B cell (primary cell): ENCODE measurements at regions not wholly inside any gene's neighbourhood (a gene's known extent, or its start where the extent isn't known, plus 50 kb on each side); places are given as distances from the start of the nearest gene placed in this dataset.

Source experiments
- ATAC-seq: fragments of 200-7000 bp; cut with Tn5 transposase; one replicate; pipeline ENCODE4 v1.10.0; 2021; ENCODE audit warnings: low read depth, mild to moderate bottlenecking, moderate number of reproducible peaks, moderate library complexity
- CTCF ChIA-PET: fragments of 350-600 bp; sonication (Branson Sonifier 250); formaldehyde crosslinking; loops from one replicate; lab custom pipeline; 2021; ENCODE audit warnings: antibody characterized with exemption, inconsistent platforms; lab: Charles Lee
- POLR2A ChIA-PET: fragments of 350-600 bp; sonication (Branson Sonifier 250); formaldehyde crosslinking; loops from one replicate; lab custom pipeline; 2021; ENCODE audit warnings: antibody characterized with exemption; lab: Charles Lee
- DNase-seq: peaks from one replicate; pipeline ENCODE4 v3.0.0; 2013
- H2AFZ ChIP-seq: 2 replicates; pipeline ENCODE4 v1.6.1; 2012; ENCODE audit warnings: mild to moderate bottlenecking, low read depth, low read length; ENCODE audit not compliant: insufficient read depth, poor library complexity, severe bottlenecking
- H3K27ac ChIP-seq, 2 donors: 1 replicate in 1 of 2; 2 replicates in 1 of 2; pipeline ENCODE4 v1.5.1; 2012 to 2013; ENCODE audit warnings: low read length in 2 of 2, mild to moderate bottlenecking in 2 of 2, moderate library complexity in 1 of 2
- H3K27me3 ChIP-seq, 4 experiments: fragments of 200-600 bp in 1 of 4; sonication (generic) in 1 of 4; replicated peaks in 1 of 4; 1 replicate in 2 of 4; 2 replicates in 2 of 4; pipeline versions ENCODE4 v1.6.1 to v1.7.0; 2013 to 2016; ENCODE audit warnings: low read length in 3 of 4, mild to moderate bottlenecking in 2 of 4, mixed read lengths in 1 of 4, moderate library complexity in 1 of 4; ENCODE audit not compliant: insufficient read depth in 4 of 4, control insufficient read depth in 3 of 4; ENCODE audit errors: control extremely low read depth in 1 of 4
- H3K36me3 ChIP-seq, 2 experiments: replicated peaks in 1 of 2; 1 replicate in 1 of 2; 2 replicates in 1 of 2; pipeline versions ENCODE4 v1.6.1 to v1.7.1; 2013; ENCODE audit warnings: low read length in 1 of 2; ENCODE audit not compliant: insufficient read depth in 2 of 2, control insufficient read depth in 1 of 2; ENCODE audit errors: control extremely low read depth in 1 of 2, extremely low read depth in 1 of 2
- H3K4me1 ChIP-seq, 2 donors: fragments of 200-600 bp in 1 of 2; sonication (generic) in 1 of 2; 1 replicate in 1 of 2; 2 replicates in 1 of 2; pipeline versions ENCODE4 v1.5.1 to v1.6.1; 2013 to 2017; ENCODE audit warnings: low read length in 2 of 2; ENCODE audit not compliant: control insufficient read depth in 2 of 2, insufficient read depth in 2 of 2
- H3K4me2 ChIP-seq: replicated peaks from 2 replicates; pipeline ENCODE3; 2012; ENCODE audit warnings: mild to moderate bottlenecking, low read depth, low read length; ENCODE audit not compliant: poor library complexity, severe bottlenecking
- H3K4me3 ChIP-seq, 5 experiments: fragments of 200-600 bp in 1 of 5; sonication (generic) in 1 of 5; 1 replicate in 3 of 5; 2 replicates in 2 of 5; pipeline versions ENCODE4 v1.5.1 to v1.7.0; 2011 to 2016; ENCODE audit warnings: low read length in 4 of 5, mild to moderate bottlenecking in 4 of 5, low read depth in 2 of 5, control low read depth in 1 of 5, moderate library complexity in 1 of 5; ENCODE audit not compliant: insufficient read depth in 1 of 5; ENCODE audit errors: control extremely low read depth in 1 of 5, extremely low read depth in 1 of 5
- H3K79me2 ChIP-seq: fragments of 200-600 bp; sonication (generic); one replicate; pipeline ENCODE4 v1.6.0; 2016; ENCODE audit warnings: low read length; ENCODE audit not compliant: control insufficient read depth, insufficient read depth
- H3K9ac ChIP-seq: fragments of 200-600 bp; sonication (generic); 2 replicates; pipeline ENCODE4 v1.6.1; 2017; ENCODE audit warnings: mild to moderate bottlenecking, low read length, moderate library complexity
- H3K9me3 ChIP-seq, 3 donors: one replicate each; pipeline versions ENCODE4 v1.6.1 to v1.7.1; 2013; ENCODE audit warnings: low read length in 2 of 3; ENCODE audit not compliant: control insufficient read depth in 2 of 3, insufficient read depth in 1 of 3; ENCODE audit errors: control extremely low read depth in 1 of 3
- H4K20me1 ChIP-seq: 2 replicates; pipeline ENCODE4 v1.6.0; 2012; ENCODE audit warnings: mild to moderate bottlenecking, low read length; ENCODE audit not compliant: insufficient read depth, control insufficient read depth, poor library complexity, severe bottlenecking
- H3K27ac Mint-ChIP-seq: one replicate; pipeline ENCODE4 v1.8.0; 2021; ENCODE audit warnings: mixed read lengths
- H3K27me3 Mint-ChIP-seq: one replicate; pipeline ENCODE4 v1.8.0; 2021; ENCODE audit warnings: mixed read lengths
- H3K4me1 Mint-ChIP-seq: one replicate; pipeline ENCODE4 v1.8.0; 2021; ENCODE audit warnings: mixed read lengths
- H3K4me3 Mint-ChIP-seq: one replicate; pipeline ENCODE4 v1.8.0; 2021; ENCODE audit warnings: mixed read lengths
- H3K9me3 Mint-ChIP-seq: one replicate; pipeline ENCODE4 v1.8.0; 2022; ENCODE audit warnings: mixed read lengths; ENCODE audit not compliant: insufficient read depth
- EZH2 ChIP-seq: IDR thresholded peaks from 2 replicates; pipeline ENCODE4 v1.6.1; 2012; ENCODE audit warnings: borderline replicate concordance, low read depth, mild to moderate bottlenecking, moderate library complexity, low read length; ENCODE audit not compliant: insufficient read depth, poor library complexity, severe bottlenecking
- WGBS: methylation state at CpG from one replicate; pipeline ENCODE4 v1.1.5; 2013; ENCODE audit warnings: missing lambda C conversion rate; ENCODE audit not compliant: insufficient coverage; 5-methylcytosine and 5-hydroxymethylcytosine counted together
- intact Hi-C: fragments of 100-400 bp; cut with micrococcal nuclease; formaldehyde crosslinking; loops from one replicate; pipeline ENCODE4 v1.10.0; 2022
- TF ChIP-seq, protein P1 (sequence below): fragments of 200-600 bp; IDR thresholded peaks from one replicate; pipeline ENCODE4 v1.8.0; 2022; ENCODE audit warnings: antibody characterized with exemption, mild to moderate bottlenecking

GRCh38 chr13:76175961-76176725 is 540.0 kb downstream of the LMO7 start:
- no peaks in the 10 kb centered on the region for H3K36me3 ChIP-seq
- H3K4me1 ChIP-seq = no peaks in the 10 kb centered on the region
- Mint-ChIP-seq H3K4me1 (no peaks in the 10 kb centered on the region), H3K4me3 (no peak overlapping the region), H3K27me3 (no peaks in the 10 kb centered on the region), H3K27ac (no peak overlapping the region), H3K9me3 (peaks cover 4% of the 10 kb centered on the region)
- no CpG with 5 or more reads among the region's 5 CpGs for WGBS
- DNase-seq = no peak
- no peak overlapping the region for H3K4me3 ChIP-seq
- H3K27ac ChIP-seq = no peak overlapping the region
- no peak overlapping the region for H3K9ac ChIP-seq
- no peaks in the 10 kb centered on the region for H3K79me2 ChIP-seq
- H2AFZ ChIP-seq = no peak overlapping the region
- H3K4me2 ChIP-seq = no peak overlapping the region
- no peak for TF ChIP-seq EZH2
- TF ChIP-seq, protein P1, sequence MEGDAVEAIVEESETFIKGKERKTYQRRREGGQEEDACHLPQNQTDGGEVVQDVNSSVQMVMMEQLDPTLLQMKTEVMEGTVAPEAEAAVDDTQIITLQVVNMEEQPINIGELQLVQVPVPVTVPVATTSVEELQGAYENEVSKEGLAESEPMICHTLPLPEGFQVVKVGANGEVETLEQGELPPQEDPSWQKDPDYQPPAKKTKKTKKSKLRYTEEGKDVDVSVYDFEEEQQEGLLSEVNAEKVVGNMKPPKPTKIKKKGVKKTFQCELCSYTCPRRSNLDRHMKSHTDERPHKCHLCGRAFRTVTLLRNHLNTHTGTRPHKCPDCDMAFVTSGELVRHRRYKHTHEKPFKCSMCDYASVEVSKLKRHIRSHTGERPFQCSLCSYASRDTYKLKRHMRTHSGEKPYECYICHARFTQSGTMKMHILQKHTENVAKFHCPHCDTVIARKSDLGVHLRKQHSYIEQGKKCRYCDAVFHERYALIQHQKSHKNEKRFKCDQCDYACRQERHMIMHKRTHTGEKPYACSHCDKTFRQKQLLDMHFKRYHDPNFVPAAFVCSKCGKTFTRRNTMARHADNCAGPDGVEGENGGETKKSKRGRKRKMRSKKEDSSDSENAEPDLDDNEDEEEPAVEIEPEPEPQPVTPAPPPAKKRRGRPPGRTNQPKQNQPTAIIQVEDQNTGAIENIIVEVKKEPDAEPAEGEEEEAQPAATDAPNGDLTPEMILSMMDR = no peak
- intact Hi-C loops = no loop called here
- no peak for ATAC-seq
- H3K27me3 ChIP-seq = no peaks in the 10 kb centered on the region
- H4K20me1 ChIP-seq = no peaks in the 10 kb centered on the region
- H3K9me3 ChIP-seq = peaks cover 0 to 6% (median 0%) of the 10 kb centered on the region in 3 donors
- ChIA-PET POLR2A (no interaction called here), CTCF (no interaction called here)

GRCh38 chr13:76168661-76169060 is 532.5 kb downstream of the LMO7 start:
- TF ChIP-seq, protein P1 = no peak
- no peak for TF ChIP-seq EZH2
- POLR2A ChIA-PET = no interaction called here
- intact Hi-C loops = no loop called here

More at GRCh38 chr13:76168661-76169060, 532.5 kb downstream of the LMO7 start:
- H3K9me3 ChIP-seq = peaks cover 0 to 4% (median 0%) of the 10 kb centered on the region in 3 donors
- H3K4me2 ChIP-seq = no peak overlapping the region
- Mint-ChIP-seq H3K9me3 (peaks cover 3% of the 10 kb centered on the region), H3K27me3 (no peaks in the 10 kb centered on the region), H3K4me1 (no peaks in the 10 kb centered on the region), H3K27ac (no peak overlapping the region), H3K4me3 (no peak overlapping the region)
- CTCF ChIA-PET = no interaction called here
- H2AFZ ChIP-seq = no peak overlapping the region
- no peak for ATAC-seq
- H3K4me1 ChIP-seq = no peaks in the 10 kb centered on the region
- no peaks in the 10 kb centered on the region for H3K79me2 ChIP-seq
- no peak overlapping the region for H3K27ac ChIP-seq
- DNase-seq = no peak
- H3K4me3 ChIP-seq = no peak overlapping the region
- no peaks in the 10 kb centered on the region for H3K27me3 ChIP-seq
- no peak overlapping the region for H3K9ac ChIP-seq
- no peaks in the 10 kb centered on the region for H3K36me3 ChIP-seq
- no peaks in the 10 kb centered on the region for H4K20me1 ChIP-seq
- WGBS = 100% methylated on average over 3 of the region's 3 CpGs
